ENCODE measurements at regions not wholly inside any gene's neighbourhood (a gene's known extent, or its start where the extent isn't known, plus 50 kb on each side); places are given as distances from the start of the nearest gene placed in this dataset.

DNA sequence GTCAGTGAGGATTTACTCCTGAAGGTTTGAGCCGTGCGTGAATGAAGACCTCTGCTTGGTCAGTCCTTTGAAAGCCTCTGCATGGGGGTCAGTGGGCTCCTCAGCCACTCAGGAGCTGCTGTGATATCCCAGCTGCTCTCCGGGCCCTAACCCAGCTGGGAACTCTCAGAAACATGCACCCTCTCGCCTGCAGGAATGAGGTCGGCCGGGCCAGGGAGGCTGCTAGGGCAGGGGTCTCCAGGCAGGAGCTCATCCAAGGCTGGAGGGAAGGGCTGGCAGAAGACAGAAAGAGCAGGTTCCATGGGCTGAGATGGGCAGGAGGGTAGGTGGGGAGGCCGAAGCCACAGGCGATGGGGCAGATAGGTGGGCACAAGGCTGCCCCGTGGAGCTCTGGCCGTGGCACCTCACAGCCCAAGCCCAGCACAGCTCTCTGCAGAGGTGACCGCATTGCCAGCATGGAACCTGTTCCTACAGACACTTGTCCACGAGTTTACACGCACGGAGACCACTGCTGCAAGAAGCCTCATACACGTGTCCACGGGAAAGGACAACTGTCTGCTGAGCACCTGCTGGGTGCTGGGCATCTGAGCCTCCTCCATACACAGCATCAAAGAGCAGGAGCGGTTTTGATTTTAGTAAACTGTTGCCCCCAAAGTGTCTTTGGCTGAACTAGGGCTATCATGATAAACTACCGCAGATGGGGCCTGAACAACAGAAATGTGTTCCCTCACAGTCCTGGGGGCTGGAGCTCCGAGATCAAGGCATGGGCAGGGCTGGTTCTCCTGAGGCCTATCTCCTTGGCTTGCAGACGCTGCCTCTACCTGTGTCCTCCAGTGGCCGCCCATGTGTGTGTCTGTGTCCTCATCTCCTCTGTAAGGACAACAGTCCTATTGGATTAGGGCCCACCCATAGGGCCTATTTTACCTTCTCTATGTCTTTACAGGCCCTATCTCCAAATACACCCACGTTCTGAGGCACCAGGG is 85.2 kb upstream of the ADAMTS2 start:
- FAIRE-seq (no peak), DNase-seq (ENCODE audit: insufficient read length, low spot score) (no peak)
- TF ChIP-seq, protein P1, sequence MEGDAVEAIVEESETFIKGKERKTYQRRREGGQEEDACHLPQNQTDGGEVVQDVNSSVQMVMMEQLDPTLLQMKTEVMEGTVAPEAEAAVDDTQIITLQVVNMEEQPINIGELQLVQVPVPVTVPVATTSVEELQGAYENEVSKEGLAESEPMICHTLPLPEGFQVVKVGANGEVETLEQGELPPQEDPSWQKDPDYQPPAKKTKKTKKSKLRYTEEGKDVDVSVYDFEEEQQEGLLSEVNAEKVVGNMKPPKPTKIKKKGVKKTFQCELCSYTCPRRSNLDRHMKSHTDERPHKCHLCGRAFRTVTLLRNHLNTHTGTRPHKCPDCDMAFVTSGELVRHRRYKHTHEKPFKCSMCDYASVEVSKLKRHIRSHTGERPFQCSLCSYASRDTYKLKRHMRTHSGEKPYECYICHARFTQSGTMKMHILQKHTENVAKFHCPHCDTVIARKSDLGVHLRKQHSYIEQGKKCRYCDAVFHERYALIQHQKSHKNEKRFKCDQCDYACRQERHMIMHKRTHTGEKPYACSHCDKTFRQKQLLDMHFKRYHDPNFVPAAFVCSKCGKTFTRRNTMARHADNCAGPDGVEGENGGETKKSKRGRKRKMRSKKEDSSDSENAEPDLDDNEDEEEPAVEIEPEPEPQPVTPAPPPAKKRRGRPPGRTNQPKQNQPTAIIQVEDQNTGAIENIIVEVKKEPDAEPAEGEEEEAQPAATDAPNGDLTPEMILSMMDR (IDR thresholded peaks at IDR 0.05; ENCODE audit: insufficient read depth, missing control alignments): no peak

GRCh38 chr5:179427676-179428056 is 82.4 kb upstream of the ADAMTS2 start:
- DNase-seq (ENCODE audit: insufficient read length, low spot score) (no peak), FAIRE-seq (no peak)
- TF ChIP-seq, protein P1 (IDR thresholded peaks at IDR 0.05; ENCODE audit: insufficient read depth, missing control alignments): no peak

- TF ChIP-seq, protein P1 (IDR thresholded peaks at IDR 0.05; ENCODE audit: insufficient read depth, missing control alignments): no peak
- no peak for FAIRE-seq
- no peak for DNase-seq (ENCODE audit: insufficient read length, low spot score)
Measured at GRCh38 chr5:179427032-179427675, 81.9 kb upstream of the ADAMTS2 start.

DNA sequence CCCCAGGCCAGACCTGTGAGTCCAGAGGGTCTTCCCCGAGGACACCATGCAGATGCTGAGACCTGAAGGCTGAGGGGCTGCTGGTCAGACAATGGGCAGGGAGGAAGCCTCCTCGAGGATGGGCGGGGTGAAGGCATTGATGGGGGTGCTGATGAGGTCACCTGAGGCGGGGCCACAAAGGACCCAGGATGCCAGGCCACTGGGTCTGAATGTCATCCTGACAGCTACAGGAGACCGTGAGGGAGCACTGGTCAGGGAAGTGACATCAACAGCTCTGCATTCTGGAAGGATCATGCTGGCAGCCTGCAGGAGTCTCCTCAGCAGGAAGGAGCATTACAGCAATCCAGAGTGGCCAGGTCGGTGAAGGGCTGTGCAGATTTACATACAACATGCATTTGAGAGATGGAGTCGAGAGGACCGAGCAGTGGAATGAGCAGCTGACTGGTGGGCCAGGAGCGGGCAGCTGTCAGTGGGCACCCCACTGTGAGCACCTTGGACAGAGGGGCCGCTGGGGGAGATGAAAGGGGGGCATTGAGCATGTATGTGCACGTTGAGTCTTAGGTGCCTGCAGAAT is 77.7 kb upstream of the ADAMTS2 start:
- DNase-seq (ENCODE audit: insufficient read length, low spot score) (no peak), FAIRE-seq (no peak)
- TF ChIP-seq, protein P1 (IDR thresholded peaks at IDR 0.05; ENCODE audit: insufficient read depth, missing control alignments): no peak

DNA sequence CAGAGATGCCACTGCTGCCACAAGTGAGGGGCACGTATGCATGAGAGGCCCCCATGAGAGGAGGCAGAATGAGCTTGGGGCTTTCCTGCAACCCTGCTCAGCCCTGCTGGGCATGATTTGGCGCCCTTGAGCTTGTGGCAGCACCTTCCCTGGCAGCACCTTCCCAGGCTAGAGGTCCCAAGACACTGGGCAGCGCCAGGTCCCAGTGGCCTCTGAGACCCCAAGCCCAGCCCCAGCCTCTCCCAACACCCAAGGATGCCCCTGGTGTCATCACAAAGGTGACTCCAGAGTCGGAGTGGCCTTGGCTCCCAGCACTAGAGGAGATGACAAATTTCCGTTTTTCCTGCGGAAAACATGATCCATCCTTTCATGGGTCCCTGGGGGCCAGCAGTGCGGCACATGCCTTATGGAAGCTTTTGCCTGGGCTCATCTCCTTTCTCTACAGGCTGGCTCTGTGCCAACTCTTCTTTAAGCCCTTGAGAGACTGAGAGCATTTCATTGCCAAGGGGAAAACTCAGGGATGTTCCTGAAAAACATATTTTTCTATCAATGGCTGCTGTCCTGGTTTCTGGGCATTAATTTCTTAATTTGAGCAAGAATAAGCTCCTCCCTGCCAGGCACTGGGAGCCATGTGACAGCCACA is 77.1 kb upstream of the ADAMTS2 start:
- DNase-seq (ENCODE audit: insufficient read length, low spot score) (no peak), FAIRE-seq (no peak)
- TF ChIP-seq, protein P1 (IDR thresholded peaks at IDR 0.05; ENCODE audit: insufficient read depth, missing control alignments): no peak

DNA sequence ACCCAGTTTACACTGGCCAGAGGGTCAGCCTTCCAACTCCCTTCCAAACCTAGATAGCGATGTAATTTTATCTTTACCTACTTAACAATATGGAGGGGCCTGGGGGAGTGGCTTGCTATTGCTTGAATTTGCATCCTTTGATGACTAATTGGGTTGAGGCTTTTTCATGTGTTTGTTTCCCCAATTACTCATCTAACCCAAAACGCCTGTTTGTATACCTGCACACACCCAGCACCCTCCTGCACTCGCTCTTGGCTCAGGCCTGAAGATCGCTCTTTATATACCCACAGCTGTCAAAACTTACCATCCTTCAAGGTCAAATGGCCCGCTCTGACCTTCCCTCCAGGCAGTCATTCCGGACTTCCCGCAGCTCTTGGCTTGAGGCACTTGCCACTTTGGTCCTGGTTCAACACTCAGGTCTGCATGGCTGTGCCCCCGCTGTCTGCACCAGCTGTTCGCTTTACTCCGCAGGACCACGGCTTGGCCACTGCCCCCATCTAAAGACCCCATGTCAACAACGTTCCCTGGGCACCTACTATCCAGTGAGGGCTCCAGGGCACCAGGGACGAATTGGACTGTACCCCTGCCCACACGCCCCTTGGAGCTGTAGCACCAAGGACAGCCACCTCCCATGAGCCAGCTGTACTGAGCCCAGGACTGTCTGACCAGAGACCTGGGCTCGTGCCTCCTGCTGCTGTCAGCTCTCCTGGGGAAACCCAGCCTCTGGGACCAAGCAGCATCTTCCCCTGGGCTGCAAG is 76.1 kb upstream of the ADAMTS2 start:
- TF ChIP-seq, protein P1 (IDR thresholded peaks at IDR 0.05; ENCODE audit: insufficient read depth, missing control alignments): no peak
- no peak for DNase-seq (ENCODE audit: insufficient read length, low spot score)
- FAIRE-seq: no peak

Data from D721Med (cell line).